ENCODE measurements at regions not wholly inside any gene's neighbourhood (a gene's known extent, or its start where the extent isn't known, plus 50 kb on each side); places are given as distances from the start of the nearest gene placed in this dataset.
"Not testable (repeated sequence)": the region's sequence is repeated elsewhere in the genome, so short reads cannot be mapped to it uniquely, and the experiment has no call there.

- no peak for DNase-seq (ENCODE audit: low read depth)
Observed at GRCh38 chrX:39675162-39675553, 422.6 kb downstream of the BCOR start.

GRCh38 chrX:39675619-39676018 is 422.1 kb downstream of the BCOR start:
- no peak for DNase-seq (ENCODE audit: low read depth)

DNA sequence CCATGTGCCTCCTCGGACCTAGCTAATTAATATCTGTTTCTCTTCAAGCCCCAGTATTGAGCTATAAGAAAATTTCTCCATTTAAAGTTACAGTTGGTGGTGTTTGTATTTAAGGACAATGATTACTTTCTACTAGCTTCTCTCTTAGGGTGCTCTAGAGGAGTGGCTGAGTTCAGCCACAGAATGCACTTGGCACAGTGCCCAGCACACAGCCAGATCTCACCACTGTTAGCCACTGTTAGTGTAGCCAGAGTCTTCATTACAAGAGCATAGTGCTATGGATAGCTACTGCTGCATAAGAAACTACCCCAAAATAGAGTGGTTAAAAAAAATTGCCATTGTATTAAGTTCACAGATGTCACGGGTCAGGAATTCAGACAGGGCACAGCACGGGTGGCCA is 421.3 kb downstream of the BCOR start:
- DNase-seq (ENCODE audit: low read depth) = no peak

DNA sequence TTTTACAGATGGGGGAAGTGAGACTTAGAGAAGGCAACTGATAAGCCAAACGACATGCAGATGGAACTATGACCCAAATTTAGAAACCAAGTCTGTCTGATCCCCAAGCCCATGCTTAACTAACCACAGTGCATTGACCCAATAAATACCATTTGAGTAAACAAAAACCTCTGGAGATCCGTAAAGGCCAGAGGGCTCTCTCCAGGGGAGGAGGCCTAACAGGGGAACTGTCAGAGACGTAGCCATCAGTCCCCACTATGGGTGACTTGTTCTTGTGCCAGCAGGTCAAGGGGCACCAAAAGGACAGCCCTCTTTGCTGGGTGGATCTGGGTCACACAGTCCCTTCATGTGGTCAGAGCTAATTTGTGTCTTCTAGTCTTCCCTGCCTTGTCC is 420.2 kb downstream of the BCOR start:
- DNase-seq (ENCODE audit: low read depth) = no peak

- no peak for DNase-seq (ENCODE audit: low read depth)
Observed at GRCh38 chrX:39677978-39678791, 419.6 kb downstream of the BCOR start.

- DNase-seq (ENCODE audit: low read depth) = no peak
Observed at GRCh38 chrX:39678914-39679313, 418.8 kb downstream of the BCOR start.

DNA sequence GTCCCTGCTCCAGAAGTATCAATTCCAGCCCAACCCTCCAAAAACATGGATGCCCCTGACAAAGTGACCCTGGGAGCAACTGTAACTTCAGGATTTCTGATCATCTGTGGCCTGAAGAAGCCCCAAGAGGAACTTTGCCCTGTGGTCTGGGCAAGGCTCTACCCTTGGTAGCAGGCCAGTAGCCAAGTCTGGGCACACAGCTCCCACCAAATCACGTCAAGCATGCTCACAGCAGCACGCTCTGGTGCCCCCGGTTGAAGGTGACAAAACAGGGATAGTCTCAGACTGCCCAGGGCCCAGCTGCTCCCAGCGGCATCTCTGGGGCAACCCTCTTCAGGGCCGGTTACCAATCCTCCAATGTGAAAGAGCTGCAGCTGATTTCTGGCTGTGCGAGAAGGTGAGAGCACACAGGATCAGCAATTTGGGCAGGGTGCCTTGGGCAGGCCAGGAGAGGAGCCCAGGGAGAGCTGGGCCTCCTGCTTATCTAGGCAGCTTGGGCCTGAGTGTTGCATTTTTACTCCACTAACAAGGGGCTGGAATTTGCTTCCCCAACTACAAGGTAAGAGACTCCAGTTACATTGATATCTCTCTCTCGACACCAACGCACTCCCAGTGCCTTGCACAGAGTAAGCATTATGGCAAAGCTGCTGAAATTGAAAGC is 418.1 kb downstream of the BCOR start:
- DNase-seq (ENCODE audit: low read depth) = no peak

- no peak for DNase-seq (ENCODE audit: low read depth)
Observed at GRCh38 chrX:39681885-39682284, 415.9 kb downstream of the BCOR start.

- DNase-seq (ENCODE audit: low read depth) = no peak
Observed at GRCh38 chrX:39682778-39683177, 415.0 kb downstream of the BCOR start.

DNA sequence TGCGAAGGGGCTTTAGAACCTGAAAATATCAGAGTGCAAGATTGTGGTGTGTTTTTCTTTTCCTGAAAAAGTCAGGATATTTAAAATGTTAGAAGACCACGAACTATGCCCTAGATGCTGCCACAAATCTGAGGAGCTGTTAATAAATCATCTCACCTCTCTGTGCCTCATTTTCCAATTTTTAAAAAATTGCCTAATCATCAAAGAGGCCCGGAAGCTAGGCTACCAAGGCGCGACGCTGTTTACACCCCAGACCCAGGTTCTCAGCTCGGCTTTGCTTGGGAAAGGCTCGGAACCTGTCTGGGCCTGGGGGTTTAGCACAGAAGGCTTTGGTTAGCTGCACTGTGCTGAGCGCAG is 409.6 kb downstream of the BCOR start:
- no peak for DNase-seq (ENCODE audit: low read depth)

DNA sequence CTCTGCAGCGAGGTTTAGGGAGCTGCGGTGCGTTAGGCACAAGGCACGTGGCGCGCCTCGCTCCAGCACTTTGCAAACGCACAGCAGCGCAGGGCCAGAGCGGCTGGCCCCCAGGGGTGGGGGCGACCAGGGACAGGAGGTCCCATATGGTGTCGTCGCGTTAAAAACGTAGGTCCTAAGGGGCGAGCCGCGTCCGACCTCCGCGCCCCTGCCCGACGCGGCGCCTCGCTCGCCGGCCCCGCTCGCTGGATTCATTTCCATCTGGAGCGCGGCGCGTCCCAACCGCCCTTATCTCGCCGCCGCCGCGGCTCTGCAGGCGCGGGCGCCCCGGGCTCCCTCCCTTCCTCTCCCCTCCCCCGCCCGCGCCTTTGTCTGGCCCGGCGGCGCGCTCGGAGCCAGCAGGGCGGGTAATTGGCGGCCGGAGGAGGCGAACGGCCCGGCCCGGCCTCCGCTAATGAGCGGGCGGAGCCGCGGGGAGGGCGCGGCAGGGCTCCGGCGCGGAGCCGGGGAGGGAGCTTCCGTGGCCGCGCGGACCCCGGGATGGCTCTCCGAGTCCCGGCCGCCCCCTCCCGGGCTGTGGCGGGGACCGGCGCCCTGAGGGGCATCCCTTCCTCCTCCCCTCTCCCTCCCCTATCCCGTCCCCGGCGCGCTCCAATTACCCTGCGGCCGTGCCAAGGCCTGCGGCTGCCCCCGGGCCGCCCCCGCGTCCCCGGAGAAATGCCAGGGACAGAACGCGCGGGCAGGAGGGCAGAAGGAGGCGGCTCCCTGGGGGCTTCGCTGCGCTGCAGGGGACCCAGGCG is 409.0 kb downstream of the BCOR start:
- no peak for DNase-seq (ENCODE audit: low read depth)

GRCh38 chrX:39689376-39690104 is 408.2 kb downstream of the BCOR start:
- no peak for DNase-seq (ENCODE audit: low read depth)

GRCh38 chrX:39690541-39691415 is 407.0 kb downstream of the BCOR start:
- DNase-seq (ENCODE audit: low read depth) = no peak

DNA sequence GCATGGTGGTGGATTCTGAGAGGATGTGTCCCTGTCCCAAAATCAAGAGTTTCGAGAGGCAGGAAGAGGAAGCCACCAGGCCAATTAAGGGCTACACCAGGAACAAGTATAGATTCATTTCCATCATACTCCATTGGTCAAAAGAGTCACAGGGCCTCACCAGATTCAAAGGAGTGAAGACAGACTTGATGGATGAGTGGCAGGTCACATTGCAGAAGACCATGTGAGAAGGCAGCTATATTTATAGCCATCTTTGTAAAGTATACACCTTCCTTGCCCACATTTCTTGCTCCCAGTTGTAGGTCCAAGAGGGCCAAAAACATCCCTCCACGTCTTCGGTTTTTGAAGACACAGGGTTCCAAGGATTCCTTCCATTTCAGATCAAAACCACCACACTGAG is 406.0 kb downstream of the BCOR start:
- DNase-seq (ENCODE audit: low read depth) = no peak

- DNase-seq (ENCODE audit: low read depth) = no peak
Observed at GRCh38 chrX:39692796-39693195, 405.0 kb downstream of the BCOR start.

GRCh38 chrX:39693298-39693697 is 404.5 kb downstream of the BCOR start:
- no peak for DNase-seq (ENCODE audit: low read depth)

GRCh38 chrX:39702636-39703035 is 395.1 kb downstream of the BCOR start:
- DNase-seq (ENCODE audit: low read depth) = not testable (repeated sequence)

- DNase-seq (ENCODE audit: low read depth) = no peak
Observed at GRCh38 chrX:39703307-39703706, 394.5 kb downstream of the BCOR start.

DNA sequence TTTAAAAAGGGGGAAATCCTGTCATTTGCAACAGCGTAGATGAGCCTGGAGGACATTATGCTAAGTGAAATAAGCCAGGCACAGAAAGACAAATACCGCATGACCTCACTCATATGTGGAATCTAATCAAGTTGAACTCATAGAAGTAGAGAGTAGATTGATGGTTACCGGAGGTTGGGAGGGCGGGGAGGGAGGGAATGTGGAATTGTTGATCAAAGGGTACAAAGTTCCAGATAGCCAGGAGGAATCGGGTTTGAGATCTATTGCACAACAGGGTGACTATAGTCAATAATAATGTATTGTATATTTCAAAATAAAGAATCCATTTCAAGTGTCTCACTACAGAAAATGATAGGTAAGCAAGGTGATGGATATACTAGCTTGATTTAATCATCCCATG is 393.2 kb downstream of the BCOR start:
- no peak for DNase-seq (ENCODE audit: low read depth)

DNA sequence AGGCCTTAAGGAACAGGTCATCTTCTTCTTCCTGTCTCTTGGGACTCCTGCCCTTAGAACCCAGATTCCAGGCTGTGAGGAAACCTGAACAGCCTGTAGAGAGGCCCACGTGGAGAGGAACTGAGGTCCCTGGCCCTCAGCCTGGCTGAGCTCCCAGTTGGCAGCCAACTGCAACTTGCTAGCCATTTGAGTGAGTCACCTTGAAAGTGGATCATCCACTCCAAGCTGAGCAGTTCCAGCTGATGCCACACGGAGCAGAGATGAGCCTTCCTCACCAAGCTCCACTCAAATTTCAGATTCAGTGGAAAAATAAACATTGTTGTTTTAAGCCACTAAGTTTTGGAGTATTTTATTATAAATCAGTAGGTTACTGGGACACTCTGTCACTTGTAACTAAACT is 392.5 kb downstream of the BCOR start:
- DNase-seq (ENCODE audit: low read depth) = no peak

DNA sequence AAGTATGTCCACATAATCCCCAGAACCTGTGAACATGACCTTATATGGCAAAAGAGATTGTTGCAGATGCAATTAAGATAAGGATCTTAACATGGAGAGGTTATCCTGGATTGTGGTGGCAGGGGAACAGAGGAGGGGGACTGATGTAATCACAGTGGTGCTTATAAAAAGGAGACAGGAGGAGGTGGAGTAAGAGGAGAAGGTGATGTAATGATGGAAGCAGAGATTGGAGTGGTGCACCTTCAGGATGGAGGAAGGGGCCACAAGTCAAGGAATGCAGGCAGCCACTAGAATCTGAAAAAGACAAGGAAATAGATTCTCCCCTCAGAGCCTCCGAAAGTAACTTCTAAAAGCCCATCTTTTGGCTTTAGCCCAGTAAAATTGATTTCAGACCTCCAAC is 388.4 kb downstream of the BCOR start:
- no peak for DNase-seq (ENCODE audit: low read depth)

Data from T follicular helper cell (primary cell).